NCI-H146 treated with DMSO at 0.1 percent for 48 hours (cell line): ENCODE measurements at regions not wholly inside any gene's neighbourhood (a gene's known extent, or its start where the extent isn't known, plus 50 kb on each side); places are given as distances from the start of the nearest gene placed in this dataset.
"Not testable (repeated sequence)": the region's sequence is repeated elsewhere in the genome, so short reads cannot be mapped to it uniquely, and the experiment has no call there.

Experiments
- DNase-seq: peaks from one replicate; lab custom pipeline; 2025; ENCODE audit not compliant: unreplicated experiment; lab: John Stamatoyannopoulos, UW

- DNase-seq: no peak
Measured at GRCh38 chr1:228939001-228939691, 203.9 kb downstream of the RHOU start.

GRCh38 chr1:228939881-228940392, 204.7 kb downstream of the RHOU start:
- DNase-seq: no peak

GRCh38 chr1:228940526-228940925, 205.2 kb downstream of the RHOU start:
- no peak for DNase-seq

GRCh38 chr1:228940926-228941325, 205.6 kb downstream of the RHOU start:
- no peak for DNase-seq

GRCh38 chr1:228941666-228942065, 206.4 kb downstream of the RHOU start:
- no peak for DNase-seq

- no peak for DNase-seq
Measured at GRCh38 chr1:228943436-228943835, 208.2 kb downstream of the RHOU start.

GRCh38 chr1:228944296-228944695, 209.0 kb downstream of the RHOU start:
- no peak for DNase-seq

GRCh38 chr1:228944935-228945371, 209.7 kb downstream of the RHOU start:
- no peak for DNase-seq

GRCh38 chr1:228945885-228946284, 210.6 kb downstream of the RHOU start:
- DNase-seq: no peak

GRCh38 chr1:228949617-228950016, 214.3 kb downstream of the RHOU start:
- DNase-seq: not testable (repeated sequence)

- DNase-seq: no peak
Measured at GRCh38 chr1:228953207-228953606, 217.9 kb downstream of the RHOU start.

- not testable (repeated sequence) for DNase-seq
Measured at GRCh38 chr1:228953808-228954207, 218.5 kb downstream of the RHOU start.

- DNase-seq: no peak
Measured at GRCh38 chr1:228955691-228956090, 220.4 kb downstream of the RHOU start.

GRCh38 chr1:228956864-228957263, 221.6 kb downstream of the RHOU start:
- no peak for DNase-seq

GRCh38 chr1:228957535-228957934, 222.3 kb downstream of the RHOU start:
- DNase-seq: no peak

- no peak for DNase-seq
Measured at GRCh38 chr1:228958121-228958520, 222.8 kb downstream of the RHOU start.

GRCh38 chr1:228958741-228959140, 223.5 kb downstream of the RHOU start:
- DNase-seq: no peak

GRCh38 chr1:228960705-228961104, 225.4 kb downstream of the RHOU start:
- no peak for DNase-seq

- no peak for DNase-seq
Measured at GRCh38 chr1:228961511-228961910, 226.2 kb downstream of the RHOU start.

GRCh38 chr1:228963795-228964177, 228.5 kb downstream of the RHOU start:
- no peak for DNase-seq

GRCh38 chr1:228964178-228965089, 229.2 kb downstream of the RHOU start:
- DNase-seq: no peak
